ENCODE measurements at regions not wholly inside any gene's neighbourhood (a gene's known extent, or its start where the extent isn't known, plus 50 kb on each side); places are given as distances from the start of the nearest gene placed in this dataset.

GRCh38 chr5:164672931-164673694 is 1167.7 kb downstream of the MAT2B start:
- Histone ChIP-seq H4K20me1 (replicated peaks; ENCODE audit: control insufficient read depth, extremely low read depth, insufficient read depth, low read length) (no peaks in the 10 kb centered on the region), H3K27ac (ENCODE audit: insufficient read depth, low read depth, low read length) (no peak overlapping the region), H3K27me3 (ENCODE audit: control insufficient read depth in 2 of 2, insufficient read depth in 2 of 2, low read length in 2 of 2) (no peaks in the 10 kb centered on the region), H2AFZ (ENCODE audit: low read depth, low read length) (no peak overlapping the region), H3K4me3 (replicated peaks in 1 of 3; ENCODE audit: insufficient read depth in 1 of 3, low read depth in 1 of 3, low read length in 3 of 3) (no peak overlapping the region), H3K79me2 (ENCODE audit: control insufficient read depth, insufficient read depth, low read length) (no peaks in the 10 kb centered on the region), H3K9me3 (replicated peaks; ENCODE audit: control insufficient read depth, insufficient read depth, low read length) (no peaks in the 10 kb centered on the region), H3K9me1 (replicated peaks; ENCODE audit: control insufficient read depth, extremely low read depth, insufficient read depth, low read length) (no peaks in the 10 kb centered on the region), H3K4me2 (ENCODE audit: insufficient read depth, low read length) (no peak overlapping the region), H3K9ac (replicated peaks; ENCODE audit: extremely low read depth, insufficient read depth, low read length) (no peak overlapping the region), H3K36me3 (ENCODE audit: control insufficient read depth in 2 of 2, extremely low read depth in 1 of 2, insufficient read depth in 2 of 2, low read length in 2 of 2) (no peaks in the 10 kb centered on the region), H3K4me1 (ENCODE audit: control insufficient read depth, extremely low read depth, insufficient read depth, low read length) (no peaks in the 10 kb centered on the region)
- intact Hi-C loops (cut with micrococcal nuclease) = loop anchor here (1.0 to 10.0 kb wide), 2 partner anchors 977 to 1108 kb away; no protein-coding TSS in a partner anchor
- DNase-seq (ENCODE audit: low read depth, low spot score) (no peak), FAIRE-seq (no peak)
- ChIA-PET POLR2A (no interaction called here), CTCF (interaction anchor here (0.6 to 1.0 kb wide), 2 partner anchors 13 to 1104 kb away, joined by 3 read pairs; no protein-coding TSS in a partner anchor)
- no TSS peak for BruUV-seq (replicated peaks)
- dilution Hi-C loops (cut with MboI; ENCODE audit: extremely low pct_ligation_motif_present, low sequenced_read_pairs) = no loop called here
- TF ChIP-seq POLR2A (IDR thresholded peaks at IDR 0.05; ENCODE audit: low read depth, low read length) (no peak), FOS (IDR thresholded peaks at IDR 0.05; ENCODE audit: borderline replicate concordance, insufficient read depth, low read length) (no peak), CTCF (IDR thresholded peaks at IDR 0.05; ENCODE audit: extremely low read depth in 1 of 2, insufficient read depth in 1 of 2, low read depth in 1 of 2, low read length in 2 of 2) (no peak), POLR2AphosphoS5 (IDR thresholded peaks at IDR 0.05; ENCODE audit: insufficient read depth, low read depth, low read length) (no peak), MAX (IDR thresholded peaks at IDR 0.05; ENCODE audit: insufficient read depth, insufficient read length) (no peak), GATA2 (IDR thresholded peaks at IDR 0.05; ENCODE audit: insufficient read depth, insufficient read length, low read depth, low read length) (no peak), MYC (IDR thresholded peaks at IDR 0.05; ENCODE audit: low read depth, low read length) (no peak), JUN (IDR thresholded peaks at IDR 0.05; ENCODE audit: borderline replicate concordance, insufficient read depth, insufficient read length, low read depth) (no peak), EZH2 (IDR thresholded peaks at IDR 0.05; ENCODE audit: borderline replicate concordance, low read depth, low read length, severe bottlenecking) (no peak)

Measured in endothelial cell of umbilical vein (primary cell).